GM18951 (cell line): ENCODE measurements at regions not wholly inside any gene's neighbourhood (a gene's known extent, or its start where the extent isn't known, plus 50 kb on each side); places are given as distances from the start of the nearest gene placed in this dataset.

Experiments used
- POLR2A ChIP-seq: IDR thresholded peaks from 4 replicates; pipeline ENCODE4 v1.6.1; 2011; ENCODE audit warnings: mild to moderate bottlenecking; ENCODE audit not compliant: insufficient read length, insufficient read depth; ENCODE audit errors: extremely low read depth
- in situ Hi-C: fragments of 300-500 bp; cut with MboI; formaldehyde crosslinking; loops from one replicate; pipeline ENCODE4 v1.12.0; 2022; ENCODE audit warnings: low sequenced_read_pairs, mixed read lengths, inconsistent platforms; ENCODE audit not compliant: unreplicated experiment

- in situ Hi-C loops = no loop called here
- no peak for TF ChIP-seq POLR2A
Measured at GRCh38 chr5:68445257-68446069, 229.9 kb downstream of the PIK3R1 start.

- in situ Hi-C loops = no loop called here
- no peak for TF ChIP-seq POLR2A
Measured at GRCh38 chr5:68446070-68446357, 230.5 kb downstream of the PIK3R1 start.

- in situ Hi-C loops = no loop called here
- no peak for TF ChIP-seq POLR2A
Measured at GRCh38 chr5:68446487-68446894, 230.9 kb downstream of the PIK3R1 start.

GRCh38 chr5:68447136-68447929, 231.8 kb downstream of the PIK3R1 start:
- in situ Hi-C loops = no loop called here

GRCh38 chr5:68449380-68449779, 233.8 kb downstream of the PIK3R1 start:
- no peak for TF ChIP-seq POLR2A
- in situ Hi-C loops = no loop called here

More at GRCh38 chr5:68447136-68447929, 231.8 kb downstream of the PIK3R1 start:
- TF ChIP-seq POLR2A = no peak

- no peak for TF ChIP-seq POLR2A
- in situ Hi-C loops = no loop called here
Measured at GRCh38 chr5:68450245-68450852, 234.8 kb downstream of the PIK3R1 start.

- TF ChIP-seq POLR2A = no peak
- in situ Hi-C loops = no loop called here
Measured at GRCh38 chr5:68452286-68452685, 236.7 kb downstream of the PIK3R1 start.

- in situ Hi-C loops = no loop called here
- TF ChIP-seq POLR2A = no peak
Measured at GRCh38 chr5:68454172-68454571, 238.6 kb downstream of the PIK3R1 start.

- in situ Hi-C loops = loop anchor here (5.0 kb wide), 1 partner anchor 167 kb away; no protein-coding TSS in a partner anchor
- no peak for TF ChIP-seq POLR2A
Measured at GRCh38 chr5:68454766-68455165, 239.2 kb downstream of the PIK3R1 start.

GRCh38 chr5:68455216-68455615, 239.7 kb downstream of the PIK3R1 start:
- TF ChIP-seq POLR2A = no peak
- in situ Hi-C loops = loop anchor here (5.0 kb wide), 1 partner anchor 168 kb away; no protein-coding TSS in a partner anchor

GRCh38 chr5:68456756-68457217, 241.2 kb downstream of the PIK3R1 start:
- no peak for TF ChIP-seq POLR2A
- in situ Hi-C loops = loop anchor here (5.0 kb wide), 1 partner anchor 169 kb away; no protein-coding TSS in a partner anchor

GRCh38 chr5:68457285-68457684, 241.7 kb downstream of the PIK3R1 start:
- no peak for TF ChIP-seq POLR2A
- in situ Hi-C loops = loop anchor here (5.0 kb wide), 1 partner anchor 170 kb away; no protein-coding TSS in a partner anchor

GRCh38 chr5:68458416-68459021, 243.0 kb downstream of the PIK3R1 start:
- in situ Hi-C loops = loop anchor here (5.0 kb wide), 1 partner anchor 171 kb away; no protein-coding TSS in a partner anchor

More at GRCh38 chr5:68458416-68459021, 243.0 kb downstream of the PIK3R1 start:
- no peak for TF ChIP-seq POLR2A
